GM12891 (cell line): ENCODE measurements at regions not wholly inside any gene's neighbourhood (a gene's known extent, or its start where the extent isn't known, plus 50 kb on each side); places are given as distances from the start of the nearest gene placed in this dataset.
"Not testable (repeated sequence)": the region's sequence is repeated elsewhere in the genome, so short reads cannot be mapped to it uniquely, and the experiment has no call there.

Experiments used
- POLR2A ChIP-seq: IDR thresholded peaks from 2 replicates; pipeline ENCODE4 v1.6.1; 2011; ENCODE audit warnings: low read depth, low read length, control low read depth
- POLR2AphosphoS5 ChIP-seq: IDR thresholded peaks from 2 replicates; pipeline ENCODE4 v1.6.1; 2011; ENCODE audit warnings: low read depth, low read length, control low read depth

- not testable (repeated sequence) for TF ChIP-seq POLR2A, POLR2AphosphoS5
Measured at GRCh38 chr17:14532242-14532641, 231.4 kb downstream of the HS3ST3B1 start.
